NCI-H748 (cell line): ENCODE measurements at regions not wholly inside any gene's neighbourhood (a gene's known extent, or its start where the extent isn't known, plus 50 kb on each side); places are given as distances from the start of the nearest gene placed in this dataset.
A peak's percentile ranks its signal among the peaks of the same experiment; 100 is the strongest.

Source experiments
- DNase-seq: peaks from one replicate; lab custom pipeline; 2025; ENCODE audit not compliant: unreplicated experiment; lab: John Stamatoyannopoulos, UW

DNA sequence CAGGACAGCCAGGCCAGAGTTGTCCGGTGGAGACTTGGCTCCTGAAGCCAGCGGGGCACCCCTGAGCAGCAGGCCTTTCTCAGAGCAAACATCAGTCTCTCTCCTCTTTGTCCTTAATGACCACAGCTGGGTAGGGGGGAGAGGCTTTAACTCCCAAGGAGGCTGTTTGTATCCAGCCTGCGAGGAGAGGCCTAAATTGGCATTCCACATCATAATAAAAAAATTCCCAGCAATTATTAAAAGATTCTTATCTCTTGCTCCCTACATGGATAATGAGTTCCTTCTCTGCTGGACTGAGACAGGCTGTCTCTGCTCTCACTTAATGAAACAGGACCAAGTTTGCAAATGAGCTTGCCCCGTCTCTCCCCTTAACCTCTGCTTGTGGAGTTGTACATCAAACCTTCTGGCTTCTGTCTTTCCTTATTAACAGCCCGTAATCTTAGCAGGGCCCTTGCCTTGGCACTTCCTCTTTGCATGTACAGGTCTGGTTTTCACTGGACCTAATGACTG lies 838.2 kb downstream of the MAFB start:
- no peak for DNase-seq

DNA sequence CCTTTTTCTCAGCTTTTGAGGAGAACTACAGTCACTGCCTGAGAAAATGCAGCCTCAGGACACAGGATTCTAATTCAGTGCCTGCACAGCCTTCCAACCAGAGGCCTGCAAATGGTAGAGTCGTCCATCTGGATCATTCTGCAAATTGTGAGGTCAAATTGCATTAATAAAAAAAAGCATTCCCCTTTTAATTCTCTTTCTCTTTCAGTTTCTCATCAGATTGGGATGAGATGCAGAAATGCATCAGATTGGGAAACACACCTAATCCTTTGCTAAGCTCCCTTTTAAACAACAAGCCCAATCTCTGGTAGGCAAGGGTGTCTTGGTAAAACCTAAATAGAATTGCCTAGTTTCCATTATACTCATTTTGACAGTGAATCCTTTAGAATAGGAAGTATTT lies 838.8 kb downstream of the MAFB start:
- DNase-seq: no peak

DNA sequence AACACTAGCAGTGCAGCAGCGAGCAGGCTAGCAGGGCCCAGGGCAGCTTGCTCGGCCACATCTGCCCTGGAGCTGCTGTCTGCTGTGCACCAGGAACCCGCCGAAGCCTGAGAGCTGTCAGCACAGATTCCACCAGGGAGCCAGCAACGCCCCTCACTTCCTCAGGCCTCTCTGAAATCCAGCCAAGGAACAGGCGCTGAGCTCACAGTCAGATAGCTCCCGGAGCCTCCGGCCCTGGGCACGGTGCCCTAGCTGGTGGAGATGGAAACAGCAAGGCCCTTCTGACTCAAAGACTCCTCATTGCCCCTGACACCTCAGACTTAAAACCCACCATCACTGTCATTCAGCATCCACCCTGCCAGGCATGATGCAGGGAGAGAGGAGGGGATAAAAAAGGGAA lies 839.4 kb downstream of the MAFB start:
- no peak for DNase-seq

DNA sequence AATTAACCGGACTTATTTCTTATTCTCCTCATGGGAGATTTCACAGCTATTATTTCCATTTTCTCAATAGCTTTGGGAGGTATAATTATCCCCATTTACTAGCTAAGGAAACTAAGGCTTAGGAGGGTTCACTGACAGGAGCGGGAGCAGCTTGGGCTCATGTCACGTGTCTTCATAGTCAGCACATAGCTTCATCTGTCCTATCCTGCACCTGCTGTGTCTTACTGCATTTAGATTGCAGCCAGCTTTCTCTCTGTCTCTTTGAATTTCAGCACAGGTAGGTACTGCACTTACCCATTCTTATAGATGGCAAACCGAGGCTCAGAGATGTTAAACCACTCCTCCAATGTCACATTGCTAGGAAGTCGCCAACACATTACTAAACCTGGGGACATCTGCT lies 839.9 kb downstream of the MAFB start:
- DNase-seq: no peak

DNA sequence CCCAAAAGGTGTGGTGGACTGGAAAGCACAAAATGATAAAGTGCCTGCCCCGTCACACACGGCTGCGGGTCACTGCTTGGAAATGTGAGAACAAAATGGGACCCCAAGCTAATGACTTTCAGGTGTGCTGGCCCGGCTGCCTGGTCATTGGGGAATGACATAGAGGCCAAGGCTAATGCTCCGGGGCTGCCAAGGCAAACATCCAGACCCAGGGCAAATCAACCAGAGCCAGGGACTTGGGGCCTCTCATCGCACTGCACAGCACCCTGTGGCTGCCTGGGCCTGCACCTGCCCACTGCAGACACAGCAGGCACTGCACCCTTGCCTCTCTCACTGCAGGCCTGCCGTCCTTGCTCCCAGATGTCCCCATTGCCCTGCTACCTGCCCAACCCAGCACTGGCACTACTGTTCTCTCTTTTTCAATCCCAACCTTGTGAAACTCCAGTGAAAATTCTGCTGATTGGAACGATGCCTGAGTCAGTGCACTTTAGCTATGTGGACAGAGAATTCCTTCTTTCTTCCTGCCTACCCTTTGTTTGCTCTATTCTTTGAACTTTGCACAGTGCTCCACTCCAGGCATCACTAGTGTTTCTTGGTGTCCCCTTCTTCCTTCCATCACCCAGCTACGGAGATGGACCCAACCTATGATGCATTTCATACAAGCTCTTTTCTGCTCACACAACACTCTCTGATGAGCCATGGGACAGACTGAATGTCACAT lies 849.5 kb downstream of the MAFB start:
- DNase-seq: no peak

DNA sequence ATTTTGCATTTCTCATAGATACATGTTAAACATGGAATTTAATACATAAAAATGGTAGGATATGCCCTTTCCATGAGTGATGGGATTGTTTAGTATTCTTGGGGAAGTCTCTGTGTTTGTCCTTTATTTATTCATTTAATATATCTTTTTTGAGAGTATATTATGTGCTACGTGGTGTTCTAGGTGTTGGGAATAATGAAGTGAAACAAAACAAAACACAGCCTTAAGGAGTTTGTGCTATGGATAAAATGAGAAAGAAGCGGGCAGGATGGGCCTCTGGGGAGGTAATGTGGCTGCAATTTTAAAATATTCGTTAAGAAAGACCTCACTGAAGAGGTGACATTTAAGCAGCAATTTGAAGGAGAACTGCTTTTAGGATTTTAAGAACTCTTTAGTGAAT lies 851.5 kb downstream of the MAFB start:
- DNase-seq: no peak

DNA sequence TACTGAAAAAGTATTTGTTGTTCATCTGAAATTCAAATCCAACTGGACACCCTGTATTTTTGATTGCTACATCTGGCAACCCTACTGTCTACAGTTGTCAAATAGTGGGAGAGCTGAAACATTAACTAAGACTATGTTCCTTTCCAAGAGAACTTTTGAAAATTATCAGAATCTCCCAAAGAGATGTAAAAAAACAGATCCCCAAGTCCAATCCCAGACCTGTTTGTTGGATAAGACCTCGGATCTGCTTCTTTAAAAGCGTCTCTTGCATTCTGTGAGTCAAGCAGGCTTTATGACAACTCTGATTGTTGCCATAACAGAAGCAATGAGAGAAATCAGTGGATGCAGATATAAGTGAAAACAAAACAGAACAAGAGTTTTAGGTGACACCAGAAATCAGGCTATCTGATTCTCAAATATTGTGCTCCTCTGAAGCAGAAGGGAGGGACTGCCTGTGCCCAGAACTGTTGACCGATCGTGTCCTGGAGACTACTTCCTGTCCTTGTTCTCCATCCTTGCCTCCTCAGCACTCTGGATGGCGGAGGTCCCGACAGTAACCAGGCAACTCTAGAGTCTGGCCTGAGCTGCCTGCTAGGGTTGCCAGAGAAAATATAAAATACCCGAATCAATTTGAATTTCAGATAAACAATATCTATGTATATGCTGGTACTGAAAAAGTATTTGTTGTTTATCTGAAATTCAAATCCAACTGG lies 853.8 kb downstream of the MAFB start:
- no peak for DNase-seq

DNA sequence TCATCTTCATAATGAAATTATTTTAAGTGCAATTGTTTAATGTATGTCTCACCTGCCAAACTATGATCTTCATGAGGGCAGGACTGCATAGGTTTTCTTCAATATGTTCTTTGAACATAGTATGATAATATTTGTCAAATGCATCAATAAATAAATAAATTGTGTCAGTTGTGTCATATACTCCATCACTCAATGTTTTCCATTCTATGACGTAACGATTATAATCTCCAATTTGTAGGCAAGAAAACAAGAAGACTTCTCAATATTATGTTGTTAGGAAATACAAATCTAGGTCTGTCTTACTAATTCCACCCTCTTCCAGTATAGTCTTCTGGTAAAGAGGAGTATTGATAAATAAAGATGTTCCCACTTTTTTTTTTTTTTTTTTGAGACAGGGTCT lies 858.1 kb downstream of the MAFB start:
- no peak for DNase-seq

DNA sequence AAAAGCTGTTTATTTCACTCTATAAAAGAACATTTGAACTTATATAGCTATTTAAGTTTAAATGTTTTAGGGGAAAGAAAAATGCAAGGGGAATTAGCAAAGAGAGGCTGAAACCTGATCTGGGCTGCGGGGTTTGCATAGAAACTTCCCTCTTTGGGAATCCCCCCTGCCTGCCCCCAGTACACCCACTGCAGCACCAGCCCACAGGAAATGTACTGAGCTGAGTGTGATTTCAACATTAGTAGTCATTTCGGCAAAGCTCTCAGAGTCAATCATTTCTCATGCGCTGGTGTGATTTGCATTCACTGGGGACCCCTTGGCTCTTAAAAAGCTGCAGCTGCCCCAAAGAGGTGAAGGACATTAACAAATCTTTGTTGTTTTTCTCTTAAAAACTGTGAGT lies 859.4 kb downstream of the MAFB start:
- DNase-seq: no peak

DNA sequence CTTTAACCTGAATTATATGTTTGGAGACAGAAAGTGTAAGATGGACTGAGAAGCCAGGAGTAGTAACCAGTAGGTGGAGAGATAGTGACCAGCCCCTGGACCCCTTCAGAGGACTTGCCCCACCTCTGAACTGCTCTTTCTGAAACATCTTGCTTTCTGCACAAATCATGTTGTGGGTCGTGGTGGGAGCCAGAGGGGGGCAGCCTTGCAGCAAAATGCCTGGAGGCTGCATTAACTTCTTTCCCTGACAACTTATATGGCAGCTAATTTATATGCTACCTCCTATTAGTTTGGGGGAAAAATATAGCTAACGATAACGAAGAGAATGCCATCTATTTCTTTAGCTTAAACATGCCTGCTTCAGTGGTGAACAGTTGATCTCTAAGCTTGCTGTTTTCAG lies 859.8 kb downstream of the MAFB start:
- peak; percentile 32 for DNase-seq

DNA sequence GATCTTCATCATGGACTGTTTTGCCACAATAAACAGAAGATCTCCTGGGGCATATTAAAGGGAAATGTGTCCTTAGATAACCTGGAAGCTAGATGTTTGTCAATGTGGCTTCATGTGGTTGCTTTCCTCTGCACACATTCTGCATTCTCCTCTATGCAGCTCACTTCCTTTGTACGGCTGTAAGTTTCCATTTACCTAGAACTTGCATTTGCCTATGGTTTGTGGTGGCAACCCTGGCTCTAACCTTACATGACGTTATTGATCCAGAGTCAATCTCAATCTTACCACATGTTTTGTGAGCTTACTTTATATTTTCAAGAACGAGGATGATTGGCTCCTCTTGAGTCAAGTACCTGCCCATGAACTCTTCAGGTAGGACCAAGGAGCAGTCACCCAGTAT lies 863.1 kb downstream of the MAFB start:
- no peak for DNase-seq

DNA sequence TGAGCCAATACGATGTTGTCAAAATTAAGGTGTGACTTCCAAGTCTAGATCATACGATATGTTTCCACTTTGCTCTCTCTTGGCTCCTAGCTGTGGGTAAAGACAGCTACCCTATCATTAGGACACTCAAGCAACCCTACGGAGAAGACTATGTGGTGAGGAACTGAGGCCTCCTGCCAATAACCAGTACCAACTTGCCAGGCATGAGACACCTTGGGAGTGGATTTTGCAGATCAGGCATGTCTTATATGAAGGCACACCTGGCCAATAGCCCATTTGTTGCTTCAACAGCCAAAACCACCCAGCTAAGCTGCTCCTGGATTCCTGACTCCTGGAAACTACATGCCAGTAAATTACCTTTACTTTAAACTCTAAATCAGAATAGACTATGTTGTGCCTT lies 863.4 kb downstream of the DHX35 start:
- no peak for DNase-seq

DNA sequence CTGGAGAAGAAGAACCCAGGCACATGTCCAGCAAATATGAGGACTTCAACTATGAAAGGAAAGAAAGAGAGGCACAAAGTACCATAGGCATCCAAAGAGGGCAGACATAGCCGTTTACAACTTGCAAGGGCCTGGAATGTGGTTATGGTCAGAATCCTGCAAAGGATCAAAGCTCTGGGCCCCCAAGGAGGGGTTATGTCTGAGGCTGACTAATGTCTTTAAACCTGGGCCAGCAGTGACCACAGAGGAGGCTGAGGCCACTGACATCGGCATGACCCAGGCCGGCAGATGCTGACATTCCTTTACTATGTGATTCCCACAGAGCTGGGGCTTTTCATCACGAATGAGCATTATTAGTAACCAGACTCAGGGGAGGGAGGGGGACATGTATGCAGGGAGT lies 861.1 kb downstream of the DHX35 start:
- DNase-seq: no peak

DNA sequence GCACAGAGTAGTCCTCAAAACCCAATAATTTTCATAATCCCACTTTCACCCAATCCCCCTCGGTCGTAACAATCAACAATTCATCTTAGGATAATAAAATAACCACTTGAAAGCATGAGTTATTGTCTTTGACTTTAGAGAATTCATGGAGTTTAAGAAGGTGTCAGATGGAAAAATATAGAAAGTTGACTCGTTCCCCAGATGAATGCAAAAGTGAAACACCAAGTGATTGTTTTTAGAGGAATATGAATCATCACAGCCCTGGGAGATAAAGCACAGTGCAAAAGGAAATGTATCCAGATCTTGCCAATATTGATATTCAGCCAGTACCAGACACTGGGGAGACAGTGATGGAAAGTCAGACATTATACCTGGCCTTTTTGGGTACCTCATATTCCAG lies 860.5 kb downstream of the DHX35 start:
- DNase-seq: no peak

DNA sequence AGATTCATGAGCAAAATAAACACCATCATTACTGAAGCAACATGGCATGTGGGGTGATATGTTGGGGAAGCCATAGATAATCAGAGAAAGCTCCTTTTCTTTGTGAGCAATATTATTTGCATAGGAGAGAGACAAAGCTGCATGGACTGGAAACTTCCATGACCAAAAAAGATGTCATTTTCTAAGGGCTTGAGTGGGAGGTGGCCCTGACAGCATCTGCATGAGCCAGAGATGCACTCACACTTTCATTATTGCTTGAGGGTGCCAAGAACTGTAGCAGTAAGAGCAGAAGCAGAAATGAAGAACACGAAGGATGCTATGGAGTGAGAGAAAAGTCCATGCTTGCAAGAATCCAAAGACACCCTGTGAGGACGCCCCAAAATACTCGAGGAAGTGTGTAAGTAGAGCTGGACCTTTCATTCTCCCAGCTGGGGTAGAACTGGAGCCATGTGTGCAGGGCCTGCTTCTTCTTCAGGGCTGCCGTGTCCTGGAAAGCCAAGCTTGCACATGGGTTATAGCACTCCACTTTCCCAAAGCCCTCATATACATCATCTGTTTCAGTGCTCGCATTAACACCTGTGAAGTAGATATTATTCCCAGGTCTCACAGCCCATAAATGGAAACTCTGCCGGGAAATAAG lies 851.2 kb downstream of the DHX35 start:
- no peak for DNase-seq

DNA sequence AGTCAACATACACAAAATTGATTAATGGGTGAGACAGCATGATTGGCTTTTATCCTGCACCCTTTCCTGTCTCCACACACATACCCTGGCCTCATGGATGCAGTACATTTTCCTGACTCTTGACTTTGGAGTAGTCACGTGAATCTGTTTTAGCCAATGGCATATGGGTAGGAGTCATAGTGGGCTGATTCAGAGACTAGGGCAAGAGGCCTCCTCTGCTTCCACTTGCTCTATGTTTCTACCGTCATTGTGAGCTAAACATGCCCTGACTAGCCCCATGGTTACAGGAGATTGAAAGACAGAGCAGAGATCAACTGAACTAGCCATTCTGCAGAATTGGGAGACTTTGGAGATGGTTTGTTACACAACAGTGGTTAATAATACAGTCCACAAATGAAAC lies 850.0 kb downstream of the DHX35 start:
- peak; percentile 12 for DNase-seq

DNA sequence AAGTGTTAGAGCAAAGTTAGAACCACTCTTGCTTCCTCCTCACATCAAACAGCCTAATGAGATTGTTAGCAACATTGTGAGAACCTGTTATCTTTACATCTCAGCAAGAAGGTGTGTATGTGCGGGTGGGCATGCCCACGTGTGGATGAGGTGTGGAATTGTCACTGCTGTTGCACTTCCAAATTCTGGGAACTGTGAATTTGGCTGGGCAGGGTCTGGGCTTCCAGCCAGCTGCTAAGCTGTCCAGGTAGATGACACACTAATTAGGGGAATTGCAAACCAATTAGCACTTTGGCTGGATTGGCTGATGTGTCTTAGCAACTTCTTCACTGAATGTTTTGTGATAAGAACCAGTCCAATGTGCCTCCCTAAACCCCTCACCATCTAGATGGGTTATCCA lies 848.2 kb downstream of the DHX35 start:
- DNase-seq: peak; percentile 9

DNA sequence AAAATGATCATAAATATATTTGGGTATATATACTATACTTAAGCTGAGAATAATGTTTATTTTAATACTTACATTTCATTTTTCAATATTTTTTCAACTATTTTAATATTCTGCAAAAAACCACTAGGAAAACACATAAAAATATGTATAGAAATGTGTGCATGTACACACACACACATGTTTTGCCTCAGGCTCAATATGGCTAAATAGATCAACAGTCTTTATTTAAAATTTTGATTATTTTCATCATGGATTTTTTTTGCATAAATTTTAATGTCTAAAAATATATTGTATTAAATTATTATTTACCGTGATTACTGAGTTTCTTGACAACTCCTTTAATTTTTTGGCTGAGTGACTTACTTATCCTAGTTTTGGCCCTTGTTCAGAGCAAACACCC lies 846.5 kb downstream of the DHX35 start:
- DNase-seq: no peak

DNA sequence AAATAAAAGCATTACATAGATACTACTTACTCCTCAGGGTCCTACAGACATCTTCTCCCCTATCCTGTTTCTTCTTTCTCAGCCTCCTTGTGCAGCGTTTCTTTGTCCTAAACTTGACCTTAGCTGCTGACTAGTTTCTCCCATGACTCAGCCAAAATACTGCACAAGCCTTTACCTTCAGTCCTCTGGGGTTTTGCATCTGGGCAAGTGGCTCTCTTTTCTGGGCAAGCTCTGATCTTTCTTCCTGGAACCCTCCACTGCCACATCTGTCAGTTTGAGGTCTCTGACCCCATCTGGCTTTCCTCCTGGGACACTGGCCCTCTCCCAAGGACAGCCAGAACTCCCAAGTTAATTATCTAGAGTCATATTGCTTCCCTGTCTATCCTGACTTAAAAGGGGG lies 838.4 kb downstream of the DHX35 start:
- DNase-seq: no peak

DNA sequence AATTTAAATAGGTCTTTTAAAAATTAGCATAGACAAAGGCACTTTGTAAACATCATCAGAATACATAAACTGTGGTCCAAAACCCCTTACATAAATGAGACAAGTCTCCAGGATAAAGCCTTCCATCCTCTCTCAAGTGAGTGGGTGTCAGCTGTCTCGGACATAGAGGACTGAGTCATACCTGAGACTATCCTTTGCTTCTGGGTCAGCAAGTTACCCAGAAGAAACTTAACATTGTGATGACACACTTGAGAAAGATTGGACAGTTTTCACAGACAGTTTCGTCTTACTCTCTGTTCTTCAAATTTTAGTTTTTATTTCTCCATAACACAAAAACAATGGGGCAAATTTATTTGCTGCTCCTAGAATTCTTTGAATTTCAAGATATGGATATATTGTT lies 838.0 kb downstream of the DHX35 start:
- no peak for DNase-seq

DNA sequence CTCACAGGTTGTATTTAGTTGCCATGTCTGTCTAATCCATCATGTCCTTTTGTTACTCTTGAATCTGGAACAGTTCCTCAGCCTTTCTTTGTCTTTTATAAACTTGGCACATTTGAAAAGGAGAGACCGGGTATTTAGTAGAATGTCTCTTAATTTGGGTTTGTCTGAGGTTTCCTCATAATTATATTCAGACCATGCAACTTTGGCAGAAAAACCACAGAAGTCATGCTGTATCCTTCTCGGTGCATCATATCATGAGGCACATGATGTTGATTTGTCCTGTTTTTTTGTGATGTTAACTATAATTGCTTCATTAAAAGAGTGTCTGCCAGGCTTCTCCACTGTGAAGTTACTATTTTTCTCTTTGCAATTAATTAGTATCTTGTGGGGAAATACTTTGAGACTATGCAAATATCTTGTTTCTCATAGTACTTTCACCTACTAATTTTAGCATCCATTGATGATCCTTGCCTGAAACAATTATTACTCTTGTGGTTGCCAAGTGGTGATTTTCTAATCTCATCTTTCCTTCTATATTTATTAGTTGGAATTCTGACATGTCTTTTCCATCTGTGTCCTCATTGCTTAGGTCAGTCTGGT lies 837.3 kb downstream of the DHX35 start:
- DNase-seq: no peak
